ENCODE measurements at regions not wholly inside any gene's neighbourhood (a gene's known extent, or its start where the extent isn't known, plus 50 kb on each side); places are given as distances from the start of the nearest gene placed in this dataset.
"Not testable (repeated sequence)": the region's sequence is repeated elsewhere in the genome, so short reads cannot be mapped to it uniquely, and the experiment has no call there.

DNA sequence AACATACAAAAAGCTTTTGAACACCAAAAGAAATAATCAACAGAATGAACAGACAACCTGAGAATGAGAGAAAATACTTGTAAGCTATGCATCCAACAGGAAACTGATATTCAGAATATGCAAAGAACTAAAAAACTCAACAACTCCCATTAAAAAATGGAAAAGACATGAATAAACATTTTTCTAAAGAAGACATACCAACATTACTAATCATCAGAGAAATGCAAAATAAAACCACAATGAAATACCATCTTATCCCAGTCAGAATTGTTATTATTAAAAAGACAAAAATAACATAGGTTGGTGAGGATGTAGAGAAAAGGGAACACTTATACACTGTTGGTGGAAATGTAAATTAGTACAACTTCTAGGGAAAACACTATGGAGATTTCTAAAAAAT is 1161.9 kb downstream of the PCDH19 start:
- no peak overlapping the region for H3K4me3 ChIP-seq (ENCODE audit: control insufficient read depth, low read depth, low read length)
- TF ChIP-seq, protein P1, sequence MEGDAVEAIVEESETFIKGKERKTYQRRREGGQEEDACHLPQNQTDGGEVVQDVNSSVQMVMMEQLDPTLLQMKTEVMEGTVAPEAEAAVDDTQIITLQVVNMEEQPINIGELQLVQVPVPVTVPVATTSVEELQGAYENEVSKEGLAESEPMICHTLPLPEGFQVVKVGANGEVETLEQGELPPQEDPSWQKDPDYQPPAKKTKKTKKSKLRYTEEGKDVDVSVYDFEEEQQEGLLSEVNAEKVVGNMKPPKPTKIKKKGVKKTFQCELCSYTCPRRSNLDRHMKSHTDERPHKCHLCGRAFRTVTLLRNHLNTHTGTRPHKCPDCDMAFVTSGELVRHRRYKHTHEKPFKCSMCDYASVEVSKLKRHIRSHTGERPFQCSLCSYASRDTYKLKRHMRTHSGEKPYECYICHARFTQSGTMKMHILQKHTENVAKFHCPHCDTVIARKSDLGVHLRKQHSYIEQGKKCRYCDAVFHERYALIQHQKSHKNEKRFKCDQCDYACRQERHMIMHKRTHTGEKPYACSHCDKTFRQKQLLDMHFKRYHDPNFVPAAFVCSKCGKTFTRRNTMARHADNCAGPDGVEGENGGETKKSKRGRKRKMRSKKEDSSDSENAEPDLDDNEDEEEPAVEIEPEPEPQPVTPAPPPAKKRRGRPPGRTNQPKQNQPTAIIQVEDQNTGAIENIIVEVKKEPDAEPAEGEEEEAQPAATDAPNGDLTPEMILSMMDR (conservative IDR thresholded peaks at IDR 0.05; ENCODE audit: control insufficient read depth, insufficient read depth, low read depth, low read length): no peak

DNA sequence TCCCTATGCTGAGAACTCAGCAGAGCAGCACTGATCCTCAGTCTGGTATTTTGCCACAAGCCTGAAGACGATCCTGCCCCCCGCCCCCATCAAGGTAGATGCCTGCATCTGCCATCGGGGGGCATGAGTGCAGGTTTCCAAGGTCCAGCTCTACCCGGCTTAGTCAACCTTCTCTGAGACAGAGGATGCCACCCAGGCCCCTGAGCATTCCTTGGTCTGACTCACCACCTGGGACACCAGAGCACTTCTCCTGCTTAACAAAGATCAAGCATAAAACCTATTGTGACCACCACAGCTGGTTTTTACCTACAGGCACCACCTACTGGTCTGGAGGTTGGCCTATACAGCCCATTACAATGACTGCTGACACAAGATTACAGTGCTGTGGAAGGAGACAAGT is 1168.1 kb downstream of the PCDH19 start:
- TF ChIP-seq, protein P1 (conservative IDR thresholded peaks at IDR 0.05; ENCODE audit: control insufficient read depth, insufficient read depth, low read depth, low read length): no peak
- no peak for DNase-seq (ENCODE audit: low read depth)
- H3K4me3 ChIP-seq (ENCODE audit: control insufficient read depth, low read depth, low read length): no peak overlapping the region

More for the DNA sequence above, 1161.9 kb downstream of the PCDH19 start:
- DNase-seq (ENCODE audit: low read depth): no peak

DNA sequence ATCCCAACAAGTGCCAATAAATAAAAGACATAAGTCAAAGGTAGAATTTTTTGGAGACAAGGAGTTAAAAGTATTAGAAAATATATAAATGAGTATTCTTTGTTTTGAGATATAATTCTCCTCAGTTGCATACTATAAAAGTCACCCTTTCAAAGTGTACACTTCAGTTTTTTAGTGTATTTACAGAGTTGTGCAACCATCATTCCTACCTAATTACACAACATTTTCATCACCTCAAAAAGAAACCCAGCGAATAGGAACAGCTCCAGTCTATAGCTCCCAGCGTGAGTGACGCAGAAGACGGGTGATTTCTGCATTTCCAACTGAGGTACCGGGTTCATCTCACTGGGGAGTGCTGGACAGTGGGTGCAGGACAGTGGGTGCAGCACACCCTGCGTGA is 1175.7 kb downstream of the PCDH19 start:
- H3K4me3 ChIP-seq (ENCODE audit: control insufficient read depth, low read depth, low read length); DNase-seq (ENCODE audit: low read depth): not testable (repeated sequence)

DNA sequence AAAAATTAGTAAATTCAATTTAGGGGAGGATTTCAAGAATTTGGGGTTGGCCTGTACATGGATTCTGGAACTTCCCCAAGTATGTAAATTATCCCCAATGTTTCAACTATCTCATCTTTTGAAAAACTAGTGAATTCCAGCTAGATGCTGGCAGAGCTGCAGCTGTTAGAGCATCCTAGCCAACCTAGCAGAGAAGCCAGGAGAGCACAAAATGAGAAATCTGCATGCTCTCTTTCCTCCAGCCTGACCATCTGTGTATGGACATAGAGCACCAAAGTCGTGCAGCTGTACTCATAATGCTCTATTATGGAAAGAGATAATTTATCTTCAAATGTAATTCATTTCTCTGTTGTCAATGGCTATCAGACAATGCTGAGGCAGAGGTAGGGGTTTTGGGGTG is 1217.7 kb downstream of the PCDH19 start:
- TF ChIP-seq, protein P1 (conservative IDR thresholded peaks at IDR 0.05; ENCODE audit: control insufficient read depth, insufficient read depth, low read depth, low read length): no peak
- no peak overlapping the region for H3K4me3 ChIP-seq (ENCODE audit: control insufficient read depth, low read depth, low read length)
- DNase-seq (ENCODE audit: low read depth): no peak

DNA sequence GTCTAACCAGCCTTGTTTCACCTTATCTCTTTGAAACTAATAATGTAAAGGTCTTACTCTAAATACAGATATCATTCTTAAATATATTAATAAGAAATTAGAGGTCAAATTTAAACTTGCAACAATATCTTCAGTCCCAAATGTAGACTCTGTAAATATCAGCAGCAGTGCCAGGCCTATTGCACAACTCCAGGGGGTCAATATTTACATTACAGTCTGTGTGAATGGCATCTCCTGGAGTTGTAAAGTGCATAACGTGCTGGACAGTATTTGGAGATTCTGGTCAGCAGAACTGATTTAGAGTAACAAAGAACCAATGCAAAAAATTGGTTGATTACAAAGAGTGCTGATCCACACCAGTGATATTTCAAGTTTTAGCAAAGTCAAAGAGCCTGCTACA is 1225.9 kb downstream of the PCDH19 start:
- no peak overlapping the region for H3K4me3 ChIP-seq (ENCODE audit: control insufficient read depth, low read depth, low read length)
- TF ChIP-seq, protein P1 (conservative IDR thresholded peaks at IDR 0.05; ENCODE audit: control insufficient read depth, insufficient read depth, low read depth, low read length): no peak
- no peak for DNase-seq (ENCODE audit: low read depth)

DNA sequence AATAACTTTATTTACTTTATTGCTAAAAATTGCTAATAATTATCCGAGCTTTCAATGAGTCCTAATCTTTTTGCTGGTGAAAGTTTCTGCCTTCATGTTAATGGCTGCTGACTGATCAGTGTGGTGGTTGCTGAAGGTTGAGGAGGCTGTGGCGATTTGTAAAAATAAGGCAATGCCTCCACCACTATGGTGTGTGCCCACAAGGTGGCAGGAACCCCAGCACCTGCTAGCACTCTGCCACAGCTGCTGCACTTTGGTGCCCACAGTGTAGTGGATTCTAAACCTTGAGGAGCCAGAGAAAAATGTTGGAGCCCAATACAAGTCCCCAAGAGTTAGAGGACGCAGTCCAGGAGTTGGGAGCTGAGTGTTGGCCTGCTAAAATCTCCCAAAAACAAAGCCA is 1237.1 kb downstream of the PCDH19 start:
- H3K4me3 ChIP-seq (ENCODE audit: control insufficient read depth, low read depth, low read length): no peak overlapping the region
- TF ChIP-seq, protein P1 (conservative IDR thresholded peaks at IDR 0.05; ENCODE audit: control insufficient read depth, insufficient read depth, low read depth, low read length): no peak
- no peak for DNase-seq (ENCODE audit: low read depth)

DNA sequence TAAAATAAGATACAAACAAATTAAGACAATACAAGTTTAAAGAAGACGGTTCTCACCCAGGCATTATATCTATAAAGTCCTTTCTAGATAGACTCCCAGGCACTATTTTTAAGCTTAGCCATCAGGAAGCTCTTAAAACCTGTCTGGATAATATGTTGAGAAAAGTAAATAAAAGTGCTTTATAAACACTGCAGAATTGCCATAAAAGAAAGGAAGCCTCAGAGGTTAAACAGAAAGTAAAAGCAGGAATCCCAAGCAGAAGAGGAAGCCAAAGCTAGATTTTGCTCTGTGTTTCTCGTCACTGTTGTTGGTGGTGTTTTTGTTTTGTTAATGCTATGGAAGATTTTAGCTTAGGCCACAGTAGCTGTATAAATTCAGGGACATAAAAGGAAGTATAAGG is 1267.3 kb downstream of the PCDH19 start:
- no peak for DNase-seq (ENCODE audit: low read depth)
- no peak overlapping the region for H3K4me3 ChIP-seq (ENCODE audit: control insufficient read depth, low read depth, low read length)
- TF ChIP-seq, protein P1 (conservative IDR thresholded peaks at IDR 0.05; ENCODE audit: control insufficient read depth, insufficient read depth, low read depth, low read length): no peak

Data from fibroblast of mammary gland (primary cell).